GM12878 (cell line): ENCODE measurements at regions not wholly inside any gene's neighbourhood (a gene's known extent, or its start where the extent isn't known, plus 50 kb on each side); places are given as distances from the start of the nearest gene placed in this dataset.

ENCODE experiments used
- BHLHE40 ChIP-seq, 2 experiments: fragments of 450-650 bp in 1 of 2; IDR thresholded peaks; 2 replicates each; pipeline ENCODE4 v1.6.1; 2011 to 2017; ENCODE audit warnings: low read depth in 2 of 2, borderline replicate concordance in 1 of 2, improper control_type of control experiment in 1 of 2, low read length in 1 of 2, mild to moderate bottlenecking in 1 of 2
- CTCF ChIP-seq, 3 experiments: IDR thresholded peaks in 2 of 3; conservative IDR thresholded peaks in 1 of 3; 2 replicates each; pipeline ENCODE4 v1.5.1; 2011; ENCODE audit warnings: low read depth in 3 of 3, low read length in 3 of 3, mild to moderate bottlenecking in 3 of 3, control low read depth in 2 of 3, moderate library complexity in 2 of 3, inconsistent platforms in 1 of 3, mixed read lengths in 1 of 3; ENCODE audit not compliant: control insufficient read depth in 2 of 3, insufficient read depth in 1 of 3; ENCODE audit errors: extremely low read depth in 1 of 3
- MAX ChIP-seq: IDR thresholded peaks from 2 replicates; pipeline ENCODE4 v1.6.1; 2012; ENCODE audit warnings: low read depth, low read length, improper control_type of control experiment
- NR2C2 ChIP-seq: IDR thresholded peaks from 2 replicates; pipeline ENCODE4 v1.6.1; 2011; ENCODE audit warnings: borderline replicate concordance, low read depth; ENCODE audit not compliant: control insufficient read depth, insufficient read length
- POLR2A ChIP-seq: IDR thresholded peaks from 2 replicates; pipeline ENCODE4 v1.6.1; 2011; ENCODE audit warnings: low read depth, mild to moderate bottlenecking, low read length
- SKIL ChIP-seq: fragments of 450-650 bp; IDR thresholded peaks from 2 replicates; pipeline ENCODE4 v1.6.1; 2017; ENCODE audit warnings: mild to moderate bottlenecking, low read depth, inconsistent platforms; ENCODE audit not compliant: poor library complexity, severe bottlenecking
- SUZ12 ChIP-seq: fragments of 200-600 bp; sonication (generic); IDR thresholded peaks from one replicate; pipeline ENCODE4 v1.6.1; 2018; ENCODE audit warnings: antibody characterized with exemption, mild to moderate bottlenecking; ENCODE audit not compliant: unreplicated experiment
- ZBTB11 ChIP-seq: fragments of 450-650 bp; formaldehyde crosslinking; IDR thresholded peaks from 2 replicates; pipeline ENCODE4 v1.5.0; 2022; ENCODE audit warnings: mild to moderate bottlenecking, missing genetic modification characterization

GRCh38 chr7:69109879-69110278 is 488.4 kb upstream of the AUTS2 start:
- TF ChIP-seq CTCF (IDR thresholded peaks at IDR 0.05 in 2 of 3, conservative IDR thresholded peaks at IDR 0.05 in 1 of 3; ENCODE audit: control insufficient read depth in 2 of 3, extremely low read depth in 1 of 3, insufficient read depth in 1 of 3, low read depth in 3 of 3, low read length in 3 of 3) (no peak), ZBTB11 (CRISPR knock-in tag) (no peak), MAX (no peak), BHLHE40 (IDR thresholded peaks at IDR 0.05; ENCODE audit: borderline replicate concordance in 1 of 2, low read depth in 2 of 2, low read length in 1 of 2) (no peak), SKIL (no peak), NR2C2 (no peak), POLR2A (no peak), SUZ12 (no peak)
